ENCODE measurements at regions not wholly inside any gene's neighbourhood (a gene's known extent, or its start where the extent isn't known, plus 50 kb on each side); places are given as distances from the start of the nearest gene placed in this dataset.

- no peak for TF ChIP-seq POLR2AphosphoS5 (IDR thresholded peaks at IDR 0.05)
- intact Hi-C loops (cut with DNase I; ENCODE audit: low total_unique reads) = no loop called here
- no peaks in the 10 kb centered on the region for H3K4me1 ChIP-seq
- H3K4me3 ChIP-seq = no peak overlapping the region
- WGBS, 5 donors = 68 to 78% (median 73%) methylated on average over 16 of the region's 16 CpGs
- H3K27me3 ChIP-seq = peaks cover 0 to 96% (median 28%) of the 10 kb centered on the region in 3 donors
- H3K9me3 ChIP-seq = no peaks in the 10 kb centered on the region
- DNase-seq = no peak
- H3K36me3 ChIP-seq = no peaks in the 10 kb centered on the region
- H3K27ac ChIP-seq = no peak overlapping the region
Observed at GRCh38 chr17:79363552-79364275, 247.1 kb downstream of the RBFOX3 start.

DNA sequence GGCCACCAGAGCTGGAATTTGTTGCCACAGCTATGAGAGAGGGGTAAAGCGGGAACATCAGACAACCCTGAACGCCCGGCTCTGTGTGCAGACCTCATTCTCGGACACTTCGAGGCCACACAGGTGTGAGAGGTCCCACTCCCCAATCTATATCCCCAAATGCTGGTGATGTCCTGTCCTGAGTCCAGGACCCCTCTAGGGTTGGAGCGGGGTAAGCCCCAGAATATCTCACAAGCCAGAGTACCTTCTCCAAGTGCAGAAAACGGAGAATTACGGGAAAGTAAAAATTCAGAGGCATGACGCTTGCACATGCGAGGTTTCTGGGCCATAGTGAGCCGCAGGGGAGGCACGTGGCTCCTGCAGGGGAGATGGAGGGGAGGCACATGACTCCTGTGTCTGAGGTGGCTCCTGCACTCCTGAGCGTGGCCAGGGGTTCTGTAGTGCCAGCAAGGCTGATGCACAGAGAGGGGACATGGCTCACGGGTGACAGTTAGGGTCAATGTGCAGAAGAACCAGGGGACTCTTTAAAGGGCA is 248.0 kb downstream of the RBFOX3 start:
- intact Hi-C loops (cut with DNase I; ENCODE audit: low total_unique reads) = no loop called here
- Histone ChIP-seq H3K4me3 (no peak overlapping the region), H3K27me3 (peaks cover 0 to 96% (median 36%) of the 10 kb centered on the region in 3 donors), H3K27ac (no peak overlapping the region), H3K9me3 (no peaks in the 10 kb centered on the region), H3K4me1 (no peaks in the 10 kb centered on the region), H3K36me3 (no peaks in the 10 kb centered on the region)
- DNase-seq = no peak
- WGBS, 5 donors = 75 to 87% (median 77%) methylated on average over 14 of the region's 14 CpGs
- TF ChIP-seq POLR2AphosphoS5 (IDR thresholded peaks at IDR 0.05) (no peak), EP300 (IDR thresholded peaks at IDR 0.05) (no peak), POLR2A (IDR thresholded peaks at IDR 0.05) (no peak)
- TF ChIP-seq, protein P1, sequence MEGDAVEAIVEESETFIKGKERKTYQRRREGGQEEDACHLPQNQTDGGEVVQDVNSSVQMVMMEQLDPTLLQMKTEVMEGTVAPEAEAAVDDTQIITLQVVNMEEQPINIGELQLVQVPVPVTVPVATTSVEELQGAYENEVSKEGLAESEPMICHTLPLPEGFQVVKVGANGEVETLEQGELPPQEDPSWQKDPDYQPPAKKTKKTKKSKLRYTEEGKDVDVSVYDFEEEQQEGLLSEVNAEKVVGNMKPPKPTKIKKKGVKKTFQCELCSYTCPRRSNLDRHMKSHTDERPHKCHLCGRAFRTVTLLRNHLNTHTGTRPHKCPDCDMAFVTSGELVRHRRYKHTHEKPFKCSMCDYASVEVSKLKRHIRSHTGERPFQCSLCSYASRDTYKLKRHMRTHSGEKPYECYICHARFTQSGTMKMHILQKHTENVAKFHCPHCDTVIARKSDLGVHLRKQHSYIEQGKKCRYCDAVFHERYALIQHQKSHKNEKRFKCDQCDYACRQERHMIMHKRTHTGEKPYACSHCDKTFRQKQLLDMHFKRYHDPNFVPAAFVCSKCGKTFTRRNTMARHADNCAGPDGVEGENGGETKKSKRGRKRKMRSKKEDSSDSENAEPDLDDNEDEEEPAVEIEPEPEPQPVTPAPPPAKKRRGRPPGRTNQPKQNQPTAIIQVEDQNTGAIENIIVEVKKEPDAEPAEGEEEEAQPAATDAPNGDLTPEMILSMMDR (IDR thresholded peaks at IDR 0.05) = no peak

DNA sequence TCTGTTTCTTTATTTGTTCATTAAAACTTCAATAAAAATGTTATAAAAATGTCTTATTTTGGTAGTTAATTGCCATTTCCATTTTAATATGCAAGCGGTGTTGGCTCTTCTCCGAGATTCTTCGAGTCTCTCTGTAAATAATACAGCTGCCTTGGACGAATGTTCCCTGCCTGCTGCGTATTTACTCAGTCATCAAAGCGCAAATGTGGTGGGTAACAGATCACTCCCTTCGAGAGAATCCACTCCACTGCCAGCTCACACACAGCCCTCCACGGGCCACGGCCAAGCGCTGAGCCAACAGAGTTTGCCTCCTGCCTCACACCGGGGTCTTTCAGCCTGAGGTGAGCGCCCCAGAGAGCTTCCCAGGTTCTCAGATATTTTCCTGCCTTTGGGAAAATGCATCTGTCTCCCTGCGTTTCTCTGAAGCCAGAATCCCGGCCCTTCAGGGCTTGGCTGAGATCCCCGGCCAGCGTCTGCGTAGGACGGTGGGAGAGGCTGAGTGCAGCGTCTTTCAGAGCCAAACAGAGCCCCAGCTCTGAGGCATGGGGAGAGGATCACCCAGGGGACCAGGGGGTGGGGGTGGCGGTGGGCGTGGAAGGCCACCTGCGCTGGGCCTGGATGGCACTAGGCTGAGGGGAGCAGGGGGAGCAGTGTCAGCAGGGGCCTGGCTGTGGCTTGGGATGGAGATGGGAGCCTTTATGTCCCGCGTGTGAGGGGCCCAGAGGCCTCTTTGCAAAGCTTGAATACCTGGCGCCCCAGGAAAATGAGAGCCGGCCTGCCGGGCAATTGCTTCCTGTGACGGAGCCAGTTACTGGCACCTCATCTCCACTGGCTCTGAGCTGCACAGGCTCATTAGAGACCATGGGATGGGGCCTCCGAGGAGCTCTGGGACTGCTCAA is 248.7 kb downstream of the RBFOX3 start:
- no peaks in the 10 kb centered on the region for H3K36me3 ChIP-seq
- H3K4me1 ChIP-seq = no peaks in the 10 kb centered on the region
- TF ChIP-seq POLR2A (IDR thresholded peaks at IDR 0.05) = no peak
- TF ChIP-seq EP300 (IDR thresholded peaks at IDR 0.05) = no peak
- TF ChIP-seq, protein P1 (IDR thresholded peaks at IDR 0.05) = no peak
- no peak for TF ChIP-seq POLR2AphosphoS5 (IDR thresholded peaks at IDR 0.05)
- H3K4me3 ChIP-seq = no peak overlapping the region
- peak in 1 of 2 donors; percentile 49 for DNase-seq
- no peaks in the 10 kb centered on the region for H3K9me3 ChIP-seq
- WGBS, 5 donors = 31 to 51% (median 42%) methylated on average over 24 to 29 of the region's 29 CpGs
- intact Hi-C loops (cut with DNase I; ENCODE audit: low total_unique reads) = no loop called here
- H3K27ac ChIP-seq = no peak overlapping the region
- peaks cover 0 to 96% (median 33%) of the 10 kb centered on the region in 3 donors for H3K27me3 ChIP-seq

GRCh38 chr17:79361221-79361734 is 249.6 kb downstream of the RBFOX3 start:
- Histone ChIP-seq H3K27ac (no peak overlapping the region), H3K4me3 (no peak overlapping the region), H3K36me3 (no peaks in the 10 kb centered on the region), H3K27me3 (peaks cover 0 to 95% (median 30%) of the 10 kb centered on the region in 3 donors), H3K4me1 (no peaks in the 10 kb centered on the region), H3K9me3 (no peaks in the 10 kb centered on the region)
- TF ChIP-seq EP300 (IDR thresholded peaks at IDR 0.05) = no peak
- TF ChIP-seq POLR2A (IDR thresholded peaks at IDR 0.05) = no peak
- TF ChIP-seq, protein P1 (IDR thresholded peaks at IDR 0.05) = no peak
- no peak for TF ChIP-seq POLR2AphosphoS5 (IDR thresholded peaks at IDR 0.05)
- 63 to 71% (median 66%) methylated on average over 11 to 12 of the region's 12 CpGs for WGBS, 5 donors
- DNase-seq = no peak
- intact Hi-C loops (cut with DNase I; ENCODE audit: low total_unique reads) = no loop called here
